NCI-H526 (cell line): ENCODE measurements at regions not wholly inside any gene's neighbourhood (a gene's known extent, or its start where the extent isn't known, plus 50 kb on each side); places are given as distances from the start of the nearest gene placed in this dataset.
A peak's percentile ranks its signal among the peaks of the same experiment; 100 is the strongest.

Source experiments
- DNase-seq, 2 experiments: peaks; one replicate each; lab custom pipeline; 2025; lab: John Stamatoyannopoulos, UW

DNA sequence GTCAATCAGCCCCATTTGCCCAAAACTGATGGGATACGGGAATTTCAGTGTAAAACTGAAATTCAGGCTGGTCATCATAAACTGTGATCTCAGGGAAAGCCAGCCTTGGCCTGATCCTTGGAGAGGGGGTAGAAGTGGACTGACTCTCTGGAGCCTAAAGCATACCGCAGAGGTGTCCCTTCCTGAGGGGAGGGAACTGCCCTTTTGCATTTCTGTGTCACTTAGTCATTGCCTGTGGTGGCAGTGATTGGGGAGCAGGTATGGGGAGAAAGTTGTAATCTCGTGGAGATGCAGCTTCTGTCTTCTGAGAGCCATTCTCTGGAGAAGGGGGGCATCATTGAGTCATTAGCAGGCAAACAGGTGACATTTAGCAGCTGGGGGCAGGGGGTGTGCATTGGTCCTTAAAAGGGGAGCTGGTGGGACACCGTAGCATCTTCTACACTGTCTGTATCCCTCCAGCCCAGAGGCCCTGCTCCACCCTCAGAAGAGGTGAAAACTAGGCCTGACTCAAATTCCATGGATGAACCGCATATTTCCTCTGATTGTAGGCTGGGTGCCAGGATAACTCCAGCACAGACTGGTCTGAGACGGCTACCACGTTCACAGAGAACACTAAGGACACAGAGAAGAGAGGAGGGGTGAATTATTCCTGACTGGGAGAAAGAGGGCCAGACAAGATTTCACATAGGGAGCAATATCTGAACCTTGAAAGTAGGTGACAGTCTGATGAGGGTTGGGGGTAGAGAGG is 143.3 kb downstream of the SEC61B start:
- DNase-seq = no peak

DNA sequence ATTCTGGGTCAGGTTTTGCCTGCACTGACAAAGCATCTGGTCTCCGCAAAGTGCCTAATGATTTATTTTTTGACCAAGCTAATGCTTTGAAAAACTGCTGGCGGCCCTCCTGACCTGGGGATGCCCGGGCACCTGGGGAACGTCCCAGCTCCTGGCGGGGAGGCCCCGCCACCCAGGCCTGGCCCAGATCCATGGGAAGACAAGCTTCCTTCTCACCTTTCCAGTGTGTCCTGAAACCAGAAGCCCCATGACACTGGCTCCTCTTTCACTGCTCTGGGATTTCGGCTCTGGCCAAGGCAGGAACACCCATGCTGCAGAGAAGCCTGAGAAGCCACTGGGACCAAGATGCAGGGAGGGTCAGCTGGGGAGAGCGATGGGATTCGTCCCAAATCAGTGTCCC is 144.1 kb downstream of the SEC61B start:
- DNase-seq = no peak

DNA sequence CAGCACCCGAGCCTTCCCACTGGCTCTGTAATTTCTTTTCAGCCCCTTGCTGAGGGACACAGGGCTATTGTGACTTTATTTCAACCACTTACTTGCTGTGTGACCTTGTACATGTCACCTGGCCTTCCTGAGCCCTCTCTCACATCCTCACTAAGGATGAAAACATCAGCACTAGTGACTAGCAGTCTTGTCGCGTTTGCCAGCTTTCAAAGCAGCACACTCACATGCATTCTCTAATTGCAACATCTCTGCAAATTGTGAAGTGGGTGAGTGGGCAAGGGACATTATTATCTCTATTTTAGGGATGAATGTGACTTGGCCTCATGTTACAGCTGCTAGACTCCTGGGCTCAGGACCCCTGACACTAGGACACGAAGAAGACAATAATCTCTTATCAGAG is 144.5 kb downstream of the SEC61B start:
- DNase-seq = no peak

DNA sequence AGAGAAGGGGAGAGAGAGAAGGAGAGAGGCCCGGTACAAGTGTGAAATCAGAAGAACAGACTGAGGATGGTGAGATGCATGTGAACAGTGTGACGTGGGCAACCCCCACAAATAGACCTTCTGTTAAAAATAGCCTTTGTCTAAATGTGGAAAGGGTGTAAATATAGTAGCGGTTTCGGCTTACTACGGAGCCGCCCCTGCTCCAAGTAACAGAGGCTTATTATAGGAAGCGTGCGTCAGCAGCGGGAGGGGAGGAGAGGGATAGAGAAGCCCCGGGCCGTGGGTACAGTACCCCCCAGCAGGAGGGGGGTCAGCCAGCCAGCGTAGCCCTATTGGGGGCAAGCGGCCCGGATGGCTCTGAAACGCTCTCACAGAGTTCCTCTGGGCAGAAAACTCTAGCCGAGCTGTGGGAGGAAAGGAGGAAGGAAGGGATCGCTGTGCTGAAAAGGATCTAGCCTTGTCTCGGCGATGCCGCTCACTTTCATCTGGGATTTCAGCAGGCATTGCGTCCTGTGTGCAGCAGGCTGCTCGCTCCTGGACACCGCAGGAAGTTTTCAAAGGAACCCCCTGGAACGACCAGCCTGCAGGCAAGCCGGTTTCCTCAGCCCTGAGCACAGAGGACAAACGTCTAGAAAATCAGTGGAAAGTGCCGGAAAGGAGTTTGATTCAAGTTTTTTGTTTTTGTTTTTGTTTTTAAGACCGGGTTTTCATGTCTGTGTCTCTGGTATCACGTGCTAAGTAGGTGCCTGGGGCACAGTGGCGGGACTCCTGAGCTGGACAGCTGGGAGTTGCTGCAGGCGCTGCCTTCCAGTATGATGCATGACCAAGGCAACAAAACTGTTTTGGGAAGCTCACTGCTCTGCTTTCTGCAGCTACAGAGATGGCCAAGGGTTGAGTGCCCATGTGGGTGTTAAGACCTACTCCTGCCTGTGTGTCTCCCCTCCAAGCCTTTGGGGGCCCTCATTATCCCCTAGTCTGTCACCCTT is 146.6 kb downstream of the SEC61B start:
- DNase-seq = peak in 1 of 2 experiments; percentile 21

DNA sequence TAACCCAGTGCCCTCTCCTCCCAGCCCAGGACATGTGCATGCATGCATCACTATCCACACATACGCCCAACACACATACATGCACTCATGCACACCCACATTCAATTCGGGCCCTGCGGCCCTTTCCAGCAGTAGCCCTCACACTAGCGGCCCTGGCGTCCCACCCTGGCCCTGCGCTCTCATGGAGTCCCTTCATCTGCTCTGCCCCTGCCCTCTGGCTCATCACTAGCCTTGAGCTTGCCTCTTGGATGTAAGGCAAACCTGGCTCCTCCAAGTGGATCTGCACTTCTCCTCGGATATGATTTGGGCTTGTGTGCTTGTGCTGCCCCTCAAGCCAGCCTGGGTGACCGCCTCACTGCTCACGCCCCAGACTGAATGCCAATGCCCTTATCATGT is 147.2 kb downstream of the SEC61B start:
- DNase-seq = no peak

DNA sequence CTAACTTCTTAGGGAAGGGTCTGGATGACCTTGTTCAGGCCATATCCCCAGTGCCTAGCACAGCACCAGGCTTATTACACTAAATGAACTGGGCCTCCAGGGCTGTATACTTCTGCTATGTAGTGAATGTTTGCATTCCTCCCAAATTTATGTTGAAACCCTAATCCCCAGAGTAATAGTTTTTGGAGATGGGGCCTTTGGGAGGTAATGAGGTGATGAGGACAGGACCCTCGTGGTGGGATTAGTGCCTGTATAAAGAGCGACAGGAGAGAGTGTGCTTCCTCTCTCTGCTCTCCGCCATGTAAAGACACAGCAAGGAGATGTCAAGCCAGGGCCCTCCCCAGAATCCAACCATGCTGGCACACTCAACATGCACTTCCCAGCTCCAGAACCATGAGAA is 148.3 kb downstream of the SEC61B start:
- DNase-seq = no peak

DNA sequence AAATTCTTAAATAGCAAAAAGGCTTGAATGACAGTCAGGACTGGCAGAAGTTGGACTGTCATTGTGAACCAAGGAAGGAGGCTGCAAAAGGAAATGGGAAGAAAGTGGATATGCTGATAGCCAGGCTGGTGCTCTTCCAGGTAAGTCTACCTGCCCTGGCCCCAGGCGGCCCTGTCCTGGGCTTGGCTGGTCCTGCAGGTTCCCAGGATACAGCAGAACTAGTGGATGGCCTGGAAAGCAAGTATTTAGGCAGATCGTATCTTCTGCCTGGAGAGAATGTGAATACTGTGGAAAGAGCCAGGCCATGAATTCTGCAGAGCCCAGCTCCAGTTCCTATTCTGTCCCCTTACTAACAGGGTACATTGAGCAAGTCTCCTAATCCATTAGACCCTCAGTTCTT is 149.3 kb downstream of the SEC61B start:
- DNase-seq = no peak

DNA sequence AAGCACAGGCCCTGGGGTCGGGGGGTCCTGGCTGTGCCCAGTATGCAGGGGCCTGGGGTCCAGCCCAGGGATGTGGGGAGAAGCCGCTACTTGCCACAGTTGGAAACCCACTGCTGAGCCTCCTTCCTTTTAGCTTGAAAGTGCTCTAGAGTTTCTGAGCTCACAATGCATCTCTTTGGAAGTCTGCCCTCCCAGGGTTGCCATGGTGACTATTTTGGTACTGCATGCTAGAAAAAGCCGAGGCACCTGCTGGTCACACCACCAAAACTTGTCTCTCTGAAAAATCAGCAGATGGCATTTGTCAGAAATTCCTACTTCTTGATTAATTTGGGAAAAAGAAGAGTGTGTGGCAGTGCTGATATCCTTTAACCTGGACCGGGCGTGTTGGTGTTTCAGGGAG is 151.8 kb downstream of the SEC61B start:
- DNase-seq = no peak

DNA sequence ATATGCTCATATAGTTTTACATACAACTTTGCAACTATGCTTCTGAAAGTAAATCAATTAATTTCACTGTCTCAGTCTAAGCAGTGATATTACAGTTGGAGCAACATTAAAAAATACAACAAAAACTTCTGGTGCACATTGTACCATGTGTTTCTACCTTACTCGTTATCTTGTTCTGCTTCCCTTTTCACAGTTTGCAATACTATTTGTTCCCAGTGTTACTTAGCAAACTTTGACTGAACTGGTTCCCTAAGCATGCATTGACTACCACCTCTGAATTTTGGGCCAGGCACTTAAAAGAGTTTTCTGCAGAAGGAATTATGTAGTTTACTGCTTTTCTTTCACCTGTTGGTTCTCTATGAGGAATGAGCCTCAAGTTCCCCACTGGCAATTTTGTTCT is 152.7 kb downstream of the SEC61B start:
- DNase-seq = no peak

DNA sequence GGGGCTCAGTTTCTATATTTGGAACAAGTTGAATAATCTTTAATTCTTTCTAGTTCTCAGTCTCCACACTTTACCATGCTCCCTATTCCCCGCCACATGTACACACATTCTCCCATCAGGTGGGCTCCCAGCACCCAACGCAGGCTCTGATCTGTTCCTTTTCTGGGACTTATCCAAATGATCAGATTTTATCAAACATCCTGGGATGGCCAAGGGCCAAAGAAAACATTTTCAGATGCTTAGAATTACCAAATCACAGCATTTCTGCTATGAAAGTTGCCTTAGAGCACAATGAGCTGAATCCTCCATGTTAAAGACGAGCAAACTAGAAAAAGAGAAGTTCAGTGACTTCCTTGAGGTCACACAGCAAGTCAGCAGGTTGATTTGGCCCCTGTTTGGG is 153.4 kb downstream of the SEC61B start:
- no peak for DNase-seq

DNA sequence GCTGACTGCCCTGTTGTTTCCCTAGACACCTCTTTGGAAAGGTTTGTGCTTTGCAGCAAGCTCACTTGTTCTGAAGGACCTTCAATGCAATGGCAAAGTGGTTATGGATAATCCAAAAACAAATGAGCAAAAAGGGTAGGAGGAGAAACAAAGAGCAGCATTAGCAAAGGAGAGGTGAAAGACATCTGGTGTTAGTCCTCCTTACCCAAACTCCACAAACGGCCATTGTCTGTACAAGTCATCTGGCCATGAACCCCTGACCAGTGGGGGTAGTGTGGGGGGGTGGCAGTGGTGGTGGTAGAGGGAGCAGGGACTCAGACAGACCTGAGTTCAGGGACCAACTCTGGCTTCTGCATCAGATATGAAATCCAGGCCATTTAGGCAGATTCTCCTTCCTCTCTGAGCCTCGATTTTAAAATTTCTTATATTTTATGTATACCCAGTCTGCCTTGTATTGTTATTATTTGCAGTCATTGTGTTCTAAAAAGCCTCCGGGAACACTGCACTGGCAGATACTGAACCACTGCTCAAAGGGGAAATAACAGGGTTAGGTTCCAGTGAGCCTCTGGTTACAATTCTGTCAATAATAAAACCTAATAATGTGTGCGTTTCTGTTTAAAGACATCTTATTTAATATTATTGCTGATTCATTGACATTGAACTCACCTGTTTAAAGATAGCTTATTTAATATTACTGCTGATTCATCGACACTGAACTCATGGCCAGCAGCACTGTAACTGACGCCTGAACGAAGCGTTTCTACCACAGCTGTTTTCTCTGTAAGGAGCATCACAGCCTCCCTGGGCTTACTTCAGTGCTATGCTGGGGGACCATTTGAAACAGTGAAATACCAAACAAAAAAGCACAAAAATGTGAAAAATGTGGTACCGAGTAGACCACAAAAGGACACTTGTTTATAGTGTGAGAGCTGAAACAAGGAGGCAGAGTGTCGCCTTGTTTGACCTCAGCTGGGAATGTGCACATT is 156.0 kb downstream of the SEC61B start:
- no peak for DNase-seq

DNA sequence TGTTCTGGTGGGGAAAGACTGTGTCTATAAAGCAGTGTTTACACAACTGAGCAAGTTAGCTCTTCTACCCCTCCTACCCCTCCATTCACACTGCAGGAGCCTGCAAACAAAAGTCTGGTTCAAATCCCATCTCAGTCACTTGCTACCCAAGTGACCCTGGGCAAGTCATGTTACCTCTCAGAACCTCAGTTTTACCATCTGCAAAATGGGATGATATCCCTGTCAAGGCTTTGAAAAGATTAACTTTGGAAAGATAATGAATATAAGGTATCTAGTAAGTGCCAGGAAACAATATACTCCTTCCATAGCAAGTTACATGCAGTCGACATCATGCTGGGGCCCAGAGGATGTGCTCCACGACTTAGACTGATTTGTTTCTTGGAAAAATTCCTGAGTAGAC is 161.5 kb downstream of the SEC61B start:
- no peak for DNase-seq

DNA sequence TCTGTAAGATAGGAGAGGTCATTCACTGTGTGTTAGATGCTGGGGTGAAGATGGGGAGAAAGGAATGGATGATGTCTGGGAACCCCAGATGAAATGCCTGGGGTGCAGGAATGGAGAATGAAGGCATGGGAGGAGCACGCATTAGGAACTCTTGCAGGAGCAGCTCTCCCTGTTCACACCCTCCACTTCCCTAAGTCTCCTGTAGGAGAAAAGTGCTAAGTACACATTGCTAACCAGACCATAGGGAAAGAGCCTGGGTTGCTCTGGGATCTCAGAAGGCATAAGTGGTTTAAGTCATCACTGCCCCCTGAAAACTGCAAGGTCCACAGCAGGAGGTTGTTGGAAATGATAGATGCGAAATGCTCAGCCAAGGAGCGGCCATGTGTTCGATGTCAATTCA is 163.1 kb downstream of the SEC61B start:
- DNase-seq = no peak

DNA sequence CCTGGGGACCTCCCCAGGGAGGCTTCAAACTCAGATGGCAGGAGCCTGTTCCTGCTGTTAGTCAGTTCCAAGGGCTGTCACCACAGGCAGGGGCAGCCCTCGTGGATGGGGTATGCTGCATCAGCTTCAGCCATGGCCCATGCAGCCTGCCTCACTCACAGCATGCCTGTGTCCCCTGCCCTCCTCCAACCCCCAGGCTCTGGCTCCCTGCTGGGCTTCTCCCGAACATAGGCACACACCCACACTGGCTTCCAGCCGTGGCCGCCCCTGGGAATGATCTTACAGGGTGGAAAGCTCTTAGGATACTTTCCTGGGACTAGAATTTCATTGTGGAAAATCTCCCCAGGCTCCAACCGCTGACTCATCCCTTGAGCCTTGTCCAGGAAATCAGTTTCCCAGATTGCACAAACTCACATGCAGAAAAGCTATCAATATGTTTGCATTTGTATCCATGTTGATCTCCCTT is 163.8 kb downstream of the SEC61B start:
- no peak for DNase-seq

DNA sequence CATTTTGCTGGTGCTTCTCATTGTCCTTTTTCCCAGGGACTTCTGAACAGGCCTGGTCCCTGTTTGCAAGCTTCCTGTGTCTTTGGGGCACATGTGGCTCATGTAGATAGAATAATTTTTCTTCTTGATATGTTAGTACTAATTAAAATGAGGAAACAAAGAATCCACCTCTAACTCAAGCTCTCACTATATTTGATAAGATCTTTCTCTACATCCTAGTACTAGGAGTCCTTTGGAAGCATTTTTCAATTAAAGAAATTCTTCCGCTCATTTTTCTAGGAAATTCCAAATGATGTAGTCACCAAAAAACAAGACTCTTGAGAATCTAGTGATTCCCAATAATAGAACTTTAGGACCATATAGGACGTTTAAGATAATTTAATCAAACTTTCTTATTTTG is 165.3 kb downstream of the SEC61B start:
- no peak for DNase-seq

DNA sequence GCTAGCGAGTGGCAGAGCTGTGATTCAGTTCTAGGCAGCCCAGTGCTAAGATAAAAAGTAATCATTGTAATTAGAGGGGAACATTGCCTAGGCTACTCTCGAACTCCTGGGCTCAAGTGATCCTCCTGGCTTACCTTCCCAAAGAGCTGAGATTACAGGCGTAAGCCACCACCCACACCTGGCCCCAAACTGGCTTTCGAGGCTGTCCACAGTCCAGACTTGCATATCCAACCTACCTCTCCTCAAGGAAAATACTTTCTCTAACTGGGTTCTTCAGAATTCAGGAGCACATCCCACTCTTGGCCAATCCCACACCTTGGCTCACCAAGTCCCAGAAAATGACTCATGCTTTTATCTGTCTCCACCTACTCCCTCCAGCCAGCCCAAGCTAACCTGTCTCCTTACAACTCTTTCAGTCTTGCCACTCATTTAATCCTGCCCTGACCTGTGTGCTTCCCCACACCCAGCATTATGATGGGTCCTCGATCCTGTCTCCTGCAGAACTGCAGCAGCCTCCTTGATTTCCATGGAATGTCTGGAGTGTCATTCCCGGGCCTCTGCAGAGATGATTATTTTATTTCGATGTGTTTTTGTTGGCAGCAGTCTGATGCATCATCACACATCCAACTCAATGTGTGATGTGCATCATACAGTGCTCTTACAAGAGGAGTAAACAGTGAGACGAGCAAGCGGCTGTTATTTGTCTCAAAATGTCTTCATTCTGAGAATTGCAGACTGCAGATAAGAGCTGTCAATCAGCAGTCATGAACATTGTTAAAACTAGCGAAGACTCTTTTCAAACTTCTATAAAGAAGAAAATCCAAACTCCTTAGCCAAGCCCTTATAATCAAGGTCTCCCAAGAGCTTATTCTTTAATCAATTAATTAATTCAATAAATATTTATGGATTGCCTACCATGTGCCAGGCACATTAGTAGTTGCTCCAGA is 167.3 kb downstream of the SEC61B start:
- DNase-seq = no peak

DNA sequence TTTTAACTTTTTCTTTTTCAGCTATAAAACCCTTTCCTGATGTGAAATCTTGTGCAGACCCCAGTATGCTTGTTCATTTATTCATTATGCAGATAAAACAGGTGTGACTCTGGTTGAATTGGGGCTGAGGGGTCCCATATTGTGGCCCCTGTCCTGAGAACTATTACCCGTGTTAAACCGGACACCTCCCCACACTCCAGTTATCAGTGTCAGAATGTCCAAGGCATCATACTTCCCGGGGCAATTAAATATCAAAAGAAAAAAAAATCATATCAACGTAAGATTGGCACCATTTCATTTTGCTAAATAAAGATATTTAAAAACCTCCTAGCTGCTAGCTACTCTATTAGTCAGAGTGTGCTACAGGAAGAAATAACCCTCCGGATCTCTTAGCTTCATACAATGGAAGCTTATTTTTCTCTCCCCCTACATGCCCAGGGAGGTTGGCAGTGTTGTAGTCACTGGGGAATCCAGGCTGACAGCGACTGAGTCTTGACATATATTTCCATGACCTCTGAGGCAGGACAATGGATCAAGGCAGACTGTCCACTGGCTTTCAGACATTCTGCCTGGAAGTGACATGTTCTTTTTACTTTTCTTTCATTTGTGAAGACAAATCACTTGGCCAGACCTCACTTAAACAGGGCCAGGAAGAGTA is 170.0 kb downstream of the SEC61B start:
- DNase-seq = no peak

DNA sequence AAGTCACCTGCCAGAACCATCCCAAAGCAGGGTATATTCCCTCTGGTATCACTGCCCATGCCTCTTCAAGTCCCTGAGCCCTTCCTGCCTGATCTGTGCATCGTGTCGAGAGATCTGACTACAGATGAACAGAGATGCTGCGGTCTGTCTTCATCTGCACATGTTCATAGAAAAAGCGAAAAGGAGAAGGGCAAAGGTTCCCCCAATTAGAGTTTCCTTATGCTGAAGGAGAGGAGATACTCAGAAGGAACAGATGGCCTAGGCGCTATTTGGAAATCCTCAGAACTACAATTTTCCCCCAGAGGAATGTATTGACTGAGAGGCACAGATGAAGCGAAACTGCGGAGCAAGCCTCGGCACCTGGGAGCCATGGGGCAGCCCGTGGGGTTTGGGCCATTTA is 170.9 kb downstream of the SEC61B start:
- no peak for DNase-seq

DNA sequence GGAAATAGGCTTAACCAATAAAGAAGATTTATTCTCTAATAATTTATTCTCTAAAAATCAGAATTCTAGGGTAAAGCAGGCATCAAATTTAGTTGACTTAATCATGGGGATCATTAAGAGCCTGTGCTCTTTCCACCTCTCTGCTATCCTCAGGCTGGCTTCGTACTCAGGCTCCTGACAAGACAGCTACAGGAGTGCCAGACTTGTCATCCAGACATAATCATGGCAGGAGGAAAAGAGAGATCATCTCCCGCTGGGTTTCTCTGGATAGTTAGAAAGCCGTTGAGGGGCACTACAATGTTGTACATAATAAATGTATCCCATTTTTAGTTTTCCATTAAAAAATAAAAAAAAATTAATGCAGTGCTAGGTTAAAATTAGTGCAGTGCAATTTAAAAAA is 171.9 kb downstream of the SEC61B start:
- no peak for DNase-seq

DNA sequence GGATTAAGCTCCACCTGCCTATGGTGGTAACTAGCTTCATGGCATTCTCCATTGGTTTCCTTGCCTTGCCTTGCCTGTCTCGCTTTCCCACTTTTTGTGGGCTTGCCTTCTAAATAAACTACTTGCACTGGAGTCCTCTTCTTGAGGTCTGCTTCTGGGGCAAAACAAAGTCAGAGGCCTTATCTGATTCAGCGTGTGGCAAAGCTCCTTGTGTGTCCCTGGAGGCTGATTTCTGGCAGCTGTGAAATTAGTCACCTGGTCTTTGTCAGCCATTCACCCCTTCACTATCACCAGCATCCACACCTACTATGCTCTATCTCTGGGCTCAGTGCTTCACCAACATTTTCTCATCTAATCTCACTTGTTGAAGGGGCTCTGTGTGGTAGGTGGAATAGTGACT is 176.2 kb downstream of the SEC61B start:
- DNase-seq = no peak
